Left lung (tissue), 4 donors: ENCODE measurements at regions not wholly inside any gene's neighbourhood (a gene's known extent, or its start where the extent isn't known, plus 50 kb on each side); places are given as distances from the start of the nearest gene placed in this dataset.

ENCODE experiments used
- ATAC-seq: fragments of 200-7000 bp; cut with Tn5 transposase; one replicate; pipeline ENCODE4 v1.9.1; 2020; ENCODE audit warnings: moderate library complexity
- DNase-seq, 4 donors: peaks; one replicate each; pipeline ENCODE4 v3.0.0-alpha.2; 2013 to 2020
- H3K27ac ChIP-seq, 2 donors: fragments of 200-600 bp; sonication (generic) in 1 of 2; one replicate each; pipeline versions ENCODE4 v1.5.0 to v1.8.0; 2020 to 2021
- H3K27me3 ChIP-seq, 2 donors: fragments of 200-600 bp; sonication (generic) in 1 of 2; one replicate each; pipeline versions ENCODE4 v1.5.0 to v1.8.0; 2020 to 2021
- H3K36me3 ChIP-seq, 2 donors: fragments of 200-600 bp; sonication (generic) in 1 of 2; one replicate each; pipeline versions ENCODE4 v1.5.0 to v1.8.0; 2020 to 2021
- H3K4me1 ChIP-seq, 2 donors: fragments of 200-600 bp; one replicate each; pipeline ENCODE4 v1.8.0; 2021
- H3K4me3 ChIP-seq, 2 donors: fragments of 200-600 bp; sonication (generic) in 1 of 2; one replicate each; pipeline versions ENCODE4 v1.5.0 to v1.8.0; 2020 to 2021; ENCODE audit warnings: mild to moderate bottlenecking in 1 of 2
- H3K9me3 ChIP-seq, 2 donors: fragments of 200-600 bp; sonication (generic) in 1 of 2; one replicate each; pipeline versions ENCODE4 v1.5.0 to v1.8.0; 2020 to 2021
- CTCF ChIP-seq, 2 donors: fragments of 200-600 bp; sonication (generic) in 1 of 2; IDR thresholded peaks; one replicate each; pipeline versions ENCODE4 v1.5.0 to v1.8.0; 2021; ENCODE audit warnings: antibody characterized with exemption in 2 of 2
- intact Hi-C, 2 donors: fragments of 100-400 bp; cut with DNase I; formaldehyde crosslinking; loops; one replicate each; pipeline versions ENCODE4 v1.11.2 to v1.14.2; 2022
- donor health status: DM: no; HTN: yes; CAD: no.
- donor health status: DM: no; HTN: no; CAD: no.

GRCh38 chr5:57841676-57842363 lies 359.2 kb upstream of the ACTBL2 start:
- DNase-seq (peak in 1 of 4 donors; percentile 31), ATAC-seq (no peak)
- no peaks in the 10 kb centered on the region for H3K9me3 ChIP-seq
- peaks cover 3 to 12% of the 10 kb centered on the region in 2 donors for H3K4me1 ChIP-seq
- no peaks in the 10 kb centered on the region for H3K27me3 ChIP-seq
- TF ChIP-seq CTCF (IDR thresholded peaks at IDR 0.05), result no peak
- intact Hi-C loops, result no loop called here
- H3K36me3 ChIP-seq, result no peaks in the 10 kb centered on the region
- no peak overlapping the region for H3K27ac ChIP-seq
- H3K4me3 ChIP-seq, result no peak overlapping the region

GRCh38 chr5:57839437-57840079 lies 356.9 kb upstream of the ACTBL2 start:
- intact Hi-C loops, result no loop called here
- no peaks in the 10 kb centered on the region for H3K9me3 ChIP-seq
- no peak for TF ChIP-seq CTCF (IDR thresholded peaks at IDR 0.05)
- H3K27ac ChIP-seq, result no peak overlapping the region
- H3K4me3 ChIP-seq, result no peak overlapping the region
- peaks cover 3 to 6% of the 10 kb centered on the region in 2 donors for H3K4me1 ChIP-seq
- ATAC-seq (no peak), DNase-seq (no peak)
- no peaks in the 10 kb centered on the region for H3K27me3 ChIP-seq
- H3K36me3 ChIP-seq, result no peaks in the 10 kb centered on the region

GRCh38 chr5:57839025-57839424 lies 356.4 kb upstream of the ACTBL2 start:
- no peak overlapping the region for H3K27ac ChIP-seq
- H3K27me3 ChIP-seq, result no peaks in the 10 kb centered on the region
- intact Hi-C loops, result no loop called here
- H3K4me1 ChIP-seq, result peaks cover 3 to 5% of the 10 kb centered on the region in 2 donors
- ATAC-seq (no peak), DNase-seq (no peak)
- H3K4me3 ChIP-seq, result no peak overlapping the region
- H3K36me3 ChIP-seq, result no peaks in the 10 kb centered on the region
- H3K9me3 ChIP-seq, result no peaks in the 10 kb centered on the region
- TF ChIP-seq CTCF (IDR thresholded peaks at IDR 0.05), result no peak

GRCh38 chr5:57836921-57837320 lies 354.3 kb upstream of the ACTBL2 start:
- H3K4me3 ChIP-seq, result no peak overlapping the region
- H3K9me3 ChIP-seq, result no peaks in the 10 kb centered on the region
- peaks cover under 1% of the 10 kb centered on the region in 2 donors for H3K4me1 ChIP-seq
- no peak for TF ChIP-seq CTCF (IDR thresholded peaks at IDR 0.05)
- no peak for DNase-seq
- no peaks in the 10 kb centered on the region for H3K36me3 ChIP-seq
- no peak for ATAC-seq
- no peaks in the 10 kb centered on the region for H3K27me3 ChIP-seq
- no peak overlapping the region for H3K27ac ChIP-seq
- intact Hi-C loops, result no loop called here

GRCh38 chr5:57836331-57836730 lies 353.7 kb upstream of the ACTBL2 start:
- no peak overlapping the region for H3K4me3 ChIP-seq
- H3K27me3 ChIP-seq, result no peaks in the 10 kb centered on the region
- ATAC-seq (no peak), DNase-seq (no peak)
- intact Hi-C loops, result no loop called here
- H3K27ac ChIP-seq, result no peak overlapping the region
- H3K9me3 ChIP-seq, result no peaks in the 10 kb centered on the region
- no peaks in the 10 kb centered on the region for H3K36me3 ChIP-seq
- no peaks in the 10 kb centered on the region for H3K4me1 ChIP-seq
- no peak for TF ChIP-seq CTCF (IDR thresholded peaks at IDR 0.05)
